Esophagus muscularis mucosa (tissue), 4 donors: ENCODE measurements at regions not wholly inside any gene's neighbourhood (a gene's known extent, or its start where the extent isn't known, plus 50 kb on each side); places are given as distances from the start of the nearest gene placed in this dataset.

Experiments used
- CTCF ChIP-seq, 3 experiments: fragments of 200-600 bp in 2 of 3; fragments of 450-650 bp in 1 of 3; sonication (generic) in 2 of 3; IDR thresholded peaks; one replicate each; pipeline ENCODE4 v1.5.1; 2017 to 2019; ENCODE audit warnings: antibody characterized with exemption in 3 of 3, mild to moderate bottlenecking in 2 of 3, moderate library complexity in 1 of 3
- EP300 ChIP-seq: sonication (generic); formaldehyde crosslinking; IDR thresholded peaks from one replicate; pipeline ENCODE4 v1.6.1; 2017; ENCODE audit warnings: antibody characterized with exemption
- POLR2A ChIP-seq: fragments of 450-650 bp; IDR thresholded peaks from one replicate; pipeline ENCODE4 v1.6.1; 2017; ENCODE audit warnings: antibody characterized with exemption, moderate library complexity, mild to moderate bottlenecking, low read depth

GRCh38 chr5:113950186-113950585 lies 411.7 kb upstream of the KCNN2 start:
- TF ChIP-seq CTCF (IDR thresholded peaks at IDR 0.05) (no peak), POLR2A (no peak), EP300 (no peak)
